ENCODE measurements at regions not wholly inside any gene's neighbourhood (a gene's known extent, or its start where the extent isn't known, plus 50 kb on each side); places are given as distances from the start of the nearest gene placed in this dataset.

DNA sequence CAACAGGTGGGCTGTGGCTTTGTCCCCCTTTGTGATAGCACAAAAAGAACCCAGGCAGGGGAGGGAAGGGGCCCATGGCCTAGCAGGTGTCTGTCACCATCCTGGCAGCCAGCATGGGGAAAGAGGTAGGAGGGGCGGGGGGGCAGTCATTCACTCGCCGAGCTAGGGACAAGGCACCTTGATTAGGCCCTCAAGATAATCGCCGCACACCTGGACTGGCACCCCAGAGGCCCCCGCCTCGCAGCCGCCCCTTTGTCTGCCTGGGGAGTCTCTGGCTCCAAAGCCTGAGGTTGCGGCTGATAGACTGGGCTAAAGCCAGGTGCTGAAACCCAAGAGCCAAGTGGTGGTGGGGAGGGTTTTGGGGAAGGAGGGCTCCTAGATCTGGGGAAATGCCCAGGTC lies 151.2 kb upstream of the PCBD1 start:
- TF ChIP-seq CTCF (IDR thresholded peaks at IDR 0.05; ENCODE audit: extremely low read depth, insufficient read depth, missing control alignments), result no peak
- in situ Hi-C loops (cut with MboI; ENCODE audit: low pct_unique_long_range_greater_than_20kb, low sequenced_read_pairs, unreplicated experiment), result no loop called here
- DNase-seq (ENCODE audit: low spot score), result no peak

DNA sequence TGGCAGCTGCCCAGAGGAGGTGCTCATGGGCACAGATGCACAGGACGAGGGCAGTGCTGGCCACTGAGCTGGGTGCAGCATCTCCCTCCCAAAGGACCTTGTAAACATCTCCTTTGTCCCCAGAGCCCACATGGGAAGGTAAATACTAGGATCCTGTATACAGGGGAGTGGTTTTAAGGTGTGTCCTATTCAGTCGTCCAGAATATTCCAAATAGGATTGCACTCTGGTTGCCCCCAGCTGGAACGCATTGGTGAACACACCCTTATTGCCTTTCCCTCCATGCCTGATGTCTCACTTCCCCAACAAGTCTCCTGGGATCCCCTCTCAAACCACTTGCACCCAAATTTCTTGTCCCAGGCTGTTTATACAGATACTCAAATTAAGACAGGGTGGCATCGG lies 152.0 kb upstream of the PCBD1 start:
- in situ Hi-C loops (cut with MboI; ENCODE audit: low pct_unique_long_range_greater_than_20kb, low sequenced_read_pairs, unreplicated experiment), result no loop called here
- no peak for TF ChIP-seq CTCF (IDR thresholded peaks at IDR 0.05; ENCODE audit: extremely low read depth, insufficient read depth, missing control alignments)
- no peak for DNase-seq (ENCODE audit: low spot score)

- DNase-seq (ENCODE audit: low spot score), result no peak
- no peak for TF ChIP-seq CTCF (IDR thresholded peaks at IDR 0.05; ENCODE audit: extremely low read depth, insufficient read depth, missing control alignments)
- in situ Hi-C loops (cut with MboI; ENCODE audit: low pct_unique_long_range_greater_than_20kb, low sequenced_read_pairs, unreplicated experiment), result no loop called here
Measured at GRCh38 chr10:71040846-71041605, 152.7 kb upstream of the PCBD1 start.

GRCh38 chr10:71042216-71042615 lies 153.9 kb upstream of the PCBD1 start:
- DNase-seq (ENCODE audit: low spot score), result no peak
- no peak for TF ChIP-seq CTCF (IDR thresholded peaks at IDR 0.05; ENCODE audit: extremely low read depth, insufficient read depth, missing control alignments)
- in situ Hi-C loops (cut with MboI; ENCODE audit: low pct_unique_long_range_greater_than_20kb, low sequenced_read_pairs, unreplicated experiment), result no loop called here

GRCh38 chr10:71042699-71043098 lies 154.3 kb upstream of the PCBD1 start:
- TF ChIP-seq CTCF (IDR thresholded peaks at IDR 0.05; ENCODE audit: extremely low read depth, insufficient read depth, missing control alignments), result no peak
- in situ Hi-C loops (cut with MboI; ENCODE audit: low pct_unique_long_range_greater_than_20kb, low sequenced_read_pairs, unreplicated experiment), result no loop called here
- no peak for DNase-seq (ENCODE audit: low spot score)

DNA sequence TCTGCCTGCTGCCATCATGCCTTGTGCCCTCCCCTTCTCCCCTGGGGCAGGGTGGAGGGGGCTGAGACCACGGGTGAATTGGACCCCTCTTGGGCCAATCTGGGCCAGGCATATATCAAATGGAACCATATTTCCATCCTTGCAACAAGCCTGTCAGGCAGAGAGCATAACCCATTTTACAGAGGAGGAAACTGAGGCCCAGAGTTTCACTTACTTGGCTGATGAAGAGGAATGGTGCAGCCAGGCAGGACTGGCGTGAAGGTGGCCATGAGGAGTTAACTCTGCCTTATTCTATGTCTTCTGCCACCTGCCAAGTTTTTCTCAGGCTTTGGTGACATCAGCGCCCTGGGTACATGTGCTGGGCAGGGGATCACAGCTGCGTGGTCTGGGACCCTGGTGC lies 155.5 kb upstream of the PCBD1 start:
- TF ChIP-seq CTCF (IDR thresholded peaks at IDR 0.05; ENCODE audit: extremely low read depth, insufficient read depth, missing control alignments), result no peak
- in situ Hi-C loops (cut with MboI; ENCODE audit: low pct_unique_long_range_greater_than_20kb, low sequenced_read_pairs, unreplicated experiment), result no loop called here
- DNase-seq (ENCODE audit: low spot score), result no peak
